Ammon's horn (tissue), 1 donor: ENCODE measurements at regions not wholly inside any gene's neighbourhood (a gene's known extent, or its start where the extent isn't known, plus 50 kb on each side); places are given as distances from the start of the nearest gene placed in this dataset.

ENCODE experiments used
- DNase-seq: peaks from one replicate; pipeline ENCODE4 v3.0.0-alpha.2; 2016; ENCODE audit warnings: low spot score

DNA sequence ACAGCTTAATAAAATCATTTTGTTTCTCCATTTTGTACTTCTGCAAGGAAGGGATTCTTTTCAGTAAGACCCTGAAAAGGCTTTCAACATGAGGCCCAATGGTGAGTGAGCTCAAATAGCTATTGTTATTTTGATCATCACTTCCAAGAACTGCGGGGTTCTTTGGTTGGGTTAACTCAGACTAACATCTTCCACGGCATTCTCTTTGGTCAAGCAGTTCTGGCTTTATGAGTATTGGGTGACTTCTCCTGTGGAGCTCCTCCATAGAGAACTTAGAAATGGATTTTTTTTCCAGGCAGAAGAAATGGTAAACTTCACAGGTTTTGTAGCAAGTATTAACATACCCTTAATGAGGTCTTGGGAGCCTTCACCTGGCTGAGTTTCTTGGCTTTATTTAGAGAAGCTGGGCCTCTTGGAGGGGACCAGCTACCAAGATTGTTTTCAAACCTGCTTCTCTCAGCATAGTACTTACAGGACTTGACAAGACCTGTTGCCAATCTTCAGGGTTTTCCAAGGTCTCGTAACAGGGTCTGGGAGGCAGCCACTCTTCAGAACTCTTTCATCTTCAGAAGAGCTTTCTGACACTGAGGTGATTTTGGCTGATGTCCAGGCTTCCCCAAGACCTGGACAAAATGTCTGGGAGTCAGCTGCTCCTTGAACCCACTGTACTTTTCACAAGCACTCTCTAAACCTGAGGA lies 353.2 kb upstream of the ETAA1 start:
- no peak for DNase-seq

DNA sequence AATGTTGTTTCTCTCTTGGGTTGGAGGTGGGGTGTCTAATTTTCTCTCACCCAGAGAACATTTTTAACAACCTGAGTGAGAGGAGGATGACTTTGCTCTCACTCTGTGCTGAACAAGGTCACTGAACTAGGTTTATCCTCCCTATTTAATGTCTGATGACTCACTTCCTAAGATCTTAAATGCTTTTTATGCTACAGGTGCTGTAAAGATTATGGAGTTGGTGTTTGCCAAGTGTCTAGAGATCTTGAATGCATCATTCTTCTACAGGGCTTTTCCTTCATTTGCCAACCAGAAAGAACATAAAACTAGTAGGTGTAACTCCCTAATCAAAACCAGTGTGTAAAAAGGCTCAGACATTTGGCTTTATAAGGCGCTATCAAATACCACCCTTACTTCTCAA lies 350.5 kb upstream of the ETAA1 start:
- no peak for DNase-seq

DNA sequence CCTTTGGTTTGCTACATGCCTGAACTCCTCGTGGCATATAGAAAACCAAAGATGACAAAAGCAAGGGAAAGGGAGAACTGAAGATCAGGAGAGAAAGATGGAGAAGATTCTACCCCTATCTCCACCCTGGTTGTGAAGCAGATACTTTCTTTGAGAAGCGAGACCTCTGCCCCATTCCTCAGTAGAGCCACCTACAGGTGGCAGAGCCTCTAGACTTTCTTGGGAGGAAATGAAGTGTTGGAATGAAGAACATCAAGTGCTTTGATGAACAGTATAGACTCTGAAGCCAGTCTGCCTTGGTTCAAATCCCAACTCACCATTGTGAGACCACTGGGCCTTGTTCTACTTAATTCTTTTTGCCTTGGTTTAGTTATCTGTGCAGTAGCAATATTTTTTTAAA lies 348.8 kb upstream of the ETAA1 start:
- no peak for DNase-seq

DNA sequence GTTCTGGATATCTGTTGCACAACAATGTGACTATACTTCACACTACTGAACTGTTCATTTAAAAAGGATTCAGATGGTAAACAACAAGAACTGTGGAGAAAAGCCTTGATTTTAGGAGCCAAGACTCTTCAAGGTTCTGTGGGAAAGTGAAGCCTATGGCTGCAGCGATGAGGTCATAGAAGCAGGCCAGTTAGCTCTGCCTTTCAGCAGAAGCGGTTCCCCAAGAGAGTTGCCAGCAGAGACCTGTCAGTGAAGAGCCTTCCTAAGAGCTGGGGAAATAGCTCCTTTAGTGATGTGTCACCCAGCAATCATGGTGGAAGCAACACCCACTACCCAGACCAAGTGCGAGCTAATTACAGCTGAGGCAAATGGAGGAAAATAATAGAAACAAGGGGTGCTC lies 346.5 kb upstream of the ETAA1 start:
- no peak for DNase-seq

DNA sequence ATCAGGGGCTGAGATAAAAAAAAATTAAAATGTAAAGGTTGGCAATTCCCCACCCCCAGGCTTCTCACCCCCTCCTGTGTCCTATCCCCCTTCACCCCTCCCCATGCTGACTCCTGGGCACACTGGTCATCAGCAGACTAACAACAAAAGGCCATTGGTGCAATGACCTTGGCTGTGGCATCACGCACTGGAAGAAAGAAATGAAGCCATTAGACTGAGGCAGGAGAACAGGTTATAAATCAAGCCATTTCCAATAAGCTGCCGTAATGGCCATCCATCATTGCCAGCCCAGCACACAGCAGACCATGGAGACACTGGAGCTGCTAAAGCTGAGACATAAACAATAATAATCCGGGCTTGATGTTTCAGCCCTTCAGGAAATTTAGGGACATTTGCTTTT lies 342.4 kb upstream of the ETAA1 start:
- no peak for DNase-seq

DNA sequence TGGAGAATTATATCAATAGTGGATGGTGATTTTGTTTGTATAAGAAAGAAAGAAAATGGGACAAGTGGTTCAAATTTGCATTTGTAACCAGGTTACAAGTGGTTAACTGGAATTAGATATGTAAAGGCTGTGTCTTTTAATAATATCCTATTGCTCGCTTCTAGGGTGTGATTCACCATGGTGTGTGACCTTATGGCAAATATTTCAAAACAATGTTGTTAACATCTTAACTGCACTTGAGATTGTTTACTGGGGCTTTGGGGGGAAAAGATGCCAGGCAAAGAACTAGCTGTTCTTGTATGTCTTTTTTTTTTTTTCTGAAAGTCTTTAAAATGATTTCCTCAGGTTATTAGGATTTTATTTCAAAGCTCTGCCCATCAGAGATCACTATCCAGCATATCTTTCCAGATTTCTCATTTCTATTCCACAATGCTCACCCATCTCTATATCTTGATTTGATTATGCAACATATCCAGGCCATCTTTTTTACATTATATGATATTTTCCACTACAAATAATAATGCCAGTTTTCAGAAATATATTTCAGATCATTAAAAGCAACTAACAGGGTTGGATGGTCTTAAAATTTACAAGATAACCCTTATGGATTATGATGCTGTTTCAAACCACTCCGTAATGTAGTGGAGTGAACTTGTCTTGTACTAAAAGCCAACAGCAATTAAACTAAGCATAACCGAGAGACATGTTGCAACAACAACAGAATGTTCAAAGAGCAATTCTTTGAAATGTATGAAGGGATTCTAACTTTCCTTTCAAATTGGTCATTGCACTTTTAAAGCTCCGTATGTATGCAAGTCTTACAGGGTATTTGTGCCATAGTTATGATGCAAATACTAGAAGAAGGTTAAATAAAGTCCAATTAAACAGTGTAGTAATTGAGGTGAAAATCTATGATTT lies 341.5 kb upstream of the ETAA1 start:
- DNase-seq, result no peak

DNA sequence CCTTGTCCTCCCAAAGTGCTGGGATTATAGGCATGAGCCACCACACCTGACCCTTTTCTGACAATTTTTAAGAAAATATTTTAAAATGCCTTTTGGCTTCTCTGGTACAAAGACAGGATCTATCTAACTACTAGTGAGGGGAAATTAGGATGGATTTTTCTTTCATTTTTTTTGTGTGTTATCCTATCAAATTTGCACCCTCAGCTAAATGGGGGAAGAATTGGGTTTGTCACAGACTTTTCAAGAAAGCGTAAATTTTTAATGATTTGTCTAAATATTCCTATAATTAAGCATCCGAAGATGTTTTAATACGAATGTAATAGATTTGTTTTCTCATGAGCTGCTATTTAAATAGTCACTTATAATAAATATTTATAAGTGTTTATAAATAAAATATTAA lies 340.0 kb upstream of the ETAA1 start:
- no peak for DNase-seq

DNA sequence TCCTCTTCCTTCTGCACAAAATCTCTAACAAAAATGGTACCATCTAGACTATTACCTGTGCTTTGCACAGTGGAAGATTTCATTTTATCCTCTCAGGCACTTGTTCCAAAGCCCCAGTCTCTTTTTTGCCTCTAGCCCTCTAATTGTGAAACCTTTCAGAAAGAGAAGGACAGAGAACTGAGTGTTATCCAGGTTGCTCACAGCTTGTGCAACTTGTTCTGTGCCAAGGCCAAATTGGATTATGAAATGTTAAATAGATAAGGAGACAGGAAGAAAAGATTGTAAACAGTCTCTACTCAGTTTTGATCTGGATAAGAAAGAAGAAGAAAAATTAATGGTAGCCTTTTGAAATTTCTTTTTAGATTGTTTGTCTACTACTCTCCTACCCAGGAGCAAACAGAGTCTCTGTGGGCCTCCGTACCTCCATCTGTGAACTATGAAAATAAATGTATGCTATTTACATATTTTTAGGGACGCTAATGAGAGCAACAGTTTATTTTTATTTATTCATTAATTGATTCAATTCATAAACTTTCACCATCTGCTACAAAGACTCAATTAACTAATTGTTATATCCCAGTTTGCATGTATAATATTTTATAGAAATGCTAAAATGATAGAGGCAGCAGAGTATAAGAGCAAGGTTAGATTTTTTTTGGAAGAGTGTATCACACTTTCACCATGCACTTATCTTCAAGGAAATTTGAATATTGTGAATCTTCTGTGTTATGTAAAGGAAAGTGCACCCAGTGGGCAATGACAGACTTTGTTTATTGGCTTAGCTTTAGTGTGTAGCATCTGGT lies 339.0 kb upstream of the ETAA1 start:
- DNase-seq, result no peak

DNA sequence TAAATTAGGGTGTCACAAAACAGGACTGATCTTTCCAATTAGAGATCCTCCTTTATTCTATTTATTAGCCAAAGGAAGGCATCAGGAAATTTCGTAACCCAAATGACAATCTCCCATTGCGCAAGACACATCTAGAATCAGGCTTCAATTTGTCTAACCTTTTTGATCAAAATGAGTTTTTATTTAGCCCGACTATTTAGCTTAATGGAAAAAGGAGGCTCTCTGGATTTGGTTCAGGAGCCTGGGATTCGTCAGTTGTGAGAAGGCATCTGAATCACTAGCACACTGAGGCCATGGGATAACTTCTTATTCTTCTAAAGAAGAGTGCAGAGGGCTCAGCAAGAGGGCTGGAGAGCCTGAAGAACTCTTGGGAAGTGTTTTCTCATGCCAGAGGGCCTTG lies 332.1 kb upstream of the ETAA1 start:
- no peak for DNase-seq

DNA sequence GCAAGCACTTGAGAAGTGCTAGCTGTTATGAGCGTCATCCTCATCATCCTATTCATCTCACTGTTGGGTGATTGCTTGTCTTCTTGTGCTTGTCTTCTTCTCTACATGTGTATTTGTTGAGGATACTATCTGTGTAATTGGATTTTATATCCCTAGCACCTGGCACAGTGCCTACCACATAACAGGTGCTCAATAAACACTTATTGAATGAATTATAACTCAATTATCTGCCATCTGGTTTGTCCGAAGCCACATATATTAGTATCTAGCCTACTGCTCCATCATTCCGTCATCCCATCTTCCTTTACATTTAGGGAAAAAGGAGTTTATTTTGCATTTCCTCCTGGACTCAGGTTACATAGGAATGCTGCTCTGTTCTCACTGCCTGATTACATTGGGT lies 330.4 kb upstream of the ETAA1 start:
- no peak for DNase-seq

DNA sequence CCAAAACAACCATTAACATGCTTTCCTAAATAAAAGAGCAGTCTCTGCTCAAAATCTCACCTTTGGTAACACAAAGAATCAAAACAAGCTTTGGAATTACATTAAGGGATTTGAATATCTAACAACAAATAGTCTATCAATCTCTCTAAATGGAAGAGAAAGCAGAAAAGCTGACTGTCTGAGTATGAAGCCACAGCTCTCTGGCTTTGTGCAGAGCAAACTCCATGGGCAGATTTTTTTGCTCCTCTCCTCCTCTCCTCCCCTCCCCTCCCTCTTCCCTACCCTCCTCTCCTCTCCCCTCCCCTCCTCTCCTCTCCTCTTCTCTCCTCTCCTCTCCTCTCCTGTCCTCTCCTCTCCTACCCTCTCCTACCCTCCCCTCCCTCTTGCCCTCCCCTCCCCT lies 329.5 kb upstream of the ETAA1 start:
- DNase-seq, result no peak

DNA sequence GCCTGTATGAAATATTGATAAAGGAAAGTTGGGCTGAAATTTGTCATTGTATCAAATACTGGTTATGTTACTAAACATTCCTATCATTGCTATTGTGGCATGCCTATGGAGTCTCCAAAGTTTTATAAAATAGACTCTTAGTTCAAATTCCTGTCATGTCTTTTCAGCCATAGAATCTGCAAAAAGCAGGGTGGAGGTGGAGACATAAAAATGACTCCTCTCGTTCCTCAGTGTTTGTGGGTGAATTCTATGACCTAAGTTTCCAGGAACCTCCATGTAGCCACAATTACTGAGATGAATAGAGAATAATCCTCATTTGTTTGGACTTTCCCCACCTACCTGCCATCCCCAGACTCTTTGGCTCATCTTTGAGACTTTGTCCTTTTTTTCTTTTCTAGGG lies 326.3 kb upstream of the ETAA1 start:
- DNase-seq, result no peak

DNA sequence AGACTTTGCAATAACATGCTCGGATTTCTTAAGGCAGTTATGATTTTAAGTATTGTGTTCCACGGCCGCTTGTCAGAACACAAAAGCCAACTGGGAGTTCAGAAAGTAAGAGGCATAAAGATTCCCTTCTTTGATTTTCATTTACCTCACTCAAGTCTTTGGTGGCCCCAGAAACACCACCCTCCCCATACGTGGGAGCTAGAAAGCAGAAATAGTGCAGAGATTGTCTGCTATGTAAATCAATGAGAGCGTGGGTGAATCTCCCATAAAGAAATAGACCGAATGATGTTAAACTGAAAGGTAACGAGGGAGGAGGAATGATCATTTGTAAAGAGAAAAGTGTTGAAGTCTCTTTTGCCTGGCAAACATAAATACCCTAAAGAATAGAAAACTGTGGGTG lies 322.1 kb upstream of the ETAA1 start:
- DNase-seq, result no peak

DNA sequence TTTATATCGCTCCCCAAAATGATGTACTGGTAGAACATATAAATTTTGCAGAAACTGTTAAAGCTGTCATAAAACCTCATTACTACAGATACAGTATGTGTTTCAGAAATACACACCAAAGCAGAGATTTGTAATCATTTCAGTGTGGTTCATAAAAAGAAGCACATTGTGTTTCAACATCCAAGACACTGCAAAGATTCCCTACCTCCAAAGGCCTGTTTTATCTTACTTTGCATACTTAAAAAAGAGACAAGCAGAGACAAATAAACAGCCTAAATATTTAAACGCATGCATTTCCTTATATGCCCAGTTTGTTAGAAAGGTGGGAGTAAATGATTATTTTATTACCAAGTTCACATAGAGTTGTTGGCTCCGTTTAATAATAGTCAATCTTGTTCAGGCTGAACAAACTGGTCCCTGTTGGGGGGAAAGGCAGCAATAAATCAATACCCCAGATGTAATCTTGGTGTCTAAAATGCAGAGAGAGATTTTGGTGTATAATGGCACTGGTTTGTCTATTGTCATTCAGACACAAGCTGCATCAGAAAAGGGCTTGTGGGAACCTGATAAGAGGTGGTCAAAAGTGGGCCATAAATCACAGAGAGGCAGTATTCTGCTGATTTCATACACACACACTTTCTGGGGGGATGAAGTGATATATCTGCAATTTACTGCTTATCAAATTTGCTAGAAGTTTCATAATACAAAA lies 321.4 kb upstream of the ETAA1 start:
- no peak for DNase-seq

DNA sequence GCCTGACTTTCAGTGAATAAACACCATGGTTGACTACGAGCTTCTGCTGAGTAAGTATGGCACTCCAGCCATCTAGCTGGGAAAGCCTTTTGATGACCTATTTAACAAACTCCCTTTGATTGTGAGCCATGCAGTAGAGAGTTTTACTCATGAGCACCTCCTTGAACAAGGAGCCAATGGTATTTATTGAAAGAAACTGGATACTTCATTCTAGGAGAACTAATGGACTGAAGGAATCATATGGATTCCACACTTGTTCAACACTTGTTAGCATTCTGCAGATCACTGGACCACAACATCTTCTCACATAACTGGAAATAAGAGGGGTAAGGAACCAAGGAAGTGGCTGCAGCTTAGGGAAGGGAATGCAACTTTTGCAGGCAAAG lies 320.9 kb upstream of the ETAA1 start:
- DNase-seq, result no peak

DNA sequence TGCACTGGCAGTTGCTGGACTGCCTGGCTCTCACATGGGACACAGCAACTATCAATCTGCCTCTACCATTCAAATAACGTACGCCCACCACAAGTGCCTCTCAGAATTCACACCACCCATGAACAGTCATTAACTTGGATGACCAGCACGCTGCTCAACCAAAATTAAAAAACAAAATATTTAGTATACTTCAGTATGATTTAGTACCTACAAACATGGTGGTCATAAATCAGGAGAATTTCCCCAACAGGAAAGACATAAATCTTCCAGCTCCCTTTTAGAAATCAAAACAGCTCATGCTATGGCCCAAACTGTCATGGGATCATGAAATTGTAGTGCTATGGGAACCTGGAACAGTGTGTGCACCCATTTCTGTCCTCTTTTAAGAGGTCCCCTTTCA lies 317.4 kb upstream of the ETAA1 start:
- no peak for DNase-seq

DNA sequence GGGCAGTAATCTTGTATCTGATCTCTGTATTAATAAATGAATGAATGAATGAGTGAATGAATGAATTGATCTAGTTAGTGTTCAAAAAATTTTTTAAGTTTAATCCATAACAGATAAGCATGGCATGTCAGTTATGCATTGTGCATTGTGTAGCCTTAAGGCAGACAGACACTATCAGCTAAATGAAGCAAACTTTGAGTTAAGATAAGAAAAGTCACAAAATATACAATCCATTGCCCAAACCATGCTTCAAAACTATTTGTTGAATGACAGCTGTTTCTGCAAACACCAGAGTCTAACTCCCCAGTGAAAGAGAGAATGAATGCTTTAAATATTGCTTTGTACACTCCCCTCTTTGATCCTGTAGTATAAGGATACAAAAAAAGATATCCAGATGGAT lies 314.3 kb upstream of the ETAA1 start:
- DNase-seq, result no peak

DNA sequence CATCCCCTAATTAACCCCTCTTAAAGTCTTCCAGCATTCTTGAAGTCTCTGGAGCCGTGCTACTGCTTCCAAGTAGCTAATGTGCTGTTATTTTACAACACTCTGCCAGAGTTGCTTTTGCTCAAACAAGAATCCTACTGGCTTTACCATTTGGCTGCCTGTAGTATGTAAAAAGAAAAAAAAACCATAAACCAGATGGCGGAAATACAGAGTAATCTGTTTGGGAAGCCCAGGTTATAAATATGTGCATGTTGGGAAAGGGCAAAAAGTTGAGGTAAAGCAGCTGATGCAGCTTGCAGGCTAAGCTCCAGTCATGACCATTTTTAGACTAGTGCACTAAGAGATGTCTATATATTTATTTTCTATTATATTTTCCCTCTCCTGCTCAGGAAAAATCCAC lies 313.2 kb upstream of the ETAA1 start:
- no peak for DNase-seq

DNA sequence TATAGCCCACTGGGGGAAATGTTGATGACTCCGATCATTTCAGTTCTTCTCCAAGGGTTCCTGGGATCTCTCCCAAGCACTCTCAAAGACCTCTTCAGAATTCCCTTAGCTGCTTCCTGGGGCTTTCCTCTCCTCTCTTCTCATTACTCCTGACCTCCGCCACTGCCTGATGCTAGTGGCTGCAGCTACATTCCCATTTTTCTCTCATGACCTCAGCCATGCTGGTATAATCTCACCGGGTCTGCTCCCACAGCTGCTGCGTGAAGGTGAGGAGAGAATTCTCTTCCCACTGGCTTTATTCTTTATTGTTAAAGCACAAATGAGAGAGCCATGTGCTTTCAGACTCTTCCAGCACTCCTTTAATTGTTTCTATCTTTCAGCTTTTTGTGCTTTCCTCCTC lies 312.0 kb upstream of the ETAA1 start:
- no peak for DNase-seq

DNA sequence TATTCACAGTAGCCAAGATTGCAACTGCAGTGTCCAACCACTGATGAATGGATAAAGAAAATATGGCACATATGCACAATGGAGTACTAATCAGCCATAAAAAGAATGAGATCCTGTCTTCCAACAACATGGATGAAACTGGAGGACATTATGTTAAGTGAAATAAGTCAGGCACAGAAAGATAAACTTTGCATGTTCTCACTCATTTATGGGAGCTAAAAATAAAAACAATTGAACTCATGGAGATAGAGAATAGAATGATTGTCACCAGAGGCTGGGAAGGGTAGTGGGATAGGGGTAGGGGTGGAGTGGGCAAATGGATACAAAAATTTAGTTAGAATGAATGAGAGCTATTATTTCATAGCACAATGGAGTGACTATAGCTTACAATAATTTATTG lies 305.5 kb upstream of the ETAA1 start:
- no peak for DNase-seq

DNA sequence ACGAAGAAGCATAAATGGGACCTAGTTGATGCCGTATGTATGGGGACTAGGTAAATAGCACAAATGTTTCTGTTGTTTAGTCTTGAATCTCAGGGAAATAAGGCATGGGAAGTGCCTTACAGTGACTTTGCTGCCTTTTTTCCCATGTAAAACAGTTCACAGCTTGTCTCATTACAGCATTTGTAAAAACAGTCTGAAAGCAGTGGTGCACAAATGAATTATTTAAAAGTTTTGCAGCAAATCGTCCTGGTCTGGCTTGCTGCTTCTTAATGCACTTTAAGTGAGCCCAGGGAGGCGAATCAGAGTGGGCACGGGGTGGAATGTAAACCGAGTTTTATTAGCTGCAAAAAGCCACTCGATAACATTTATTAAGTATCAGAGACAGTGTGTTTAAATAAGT lies 302.0 kb upstream of the ETAA1 start:
- DNase-seq, result no peak

DNA sequence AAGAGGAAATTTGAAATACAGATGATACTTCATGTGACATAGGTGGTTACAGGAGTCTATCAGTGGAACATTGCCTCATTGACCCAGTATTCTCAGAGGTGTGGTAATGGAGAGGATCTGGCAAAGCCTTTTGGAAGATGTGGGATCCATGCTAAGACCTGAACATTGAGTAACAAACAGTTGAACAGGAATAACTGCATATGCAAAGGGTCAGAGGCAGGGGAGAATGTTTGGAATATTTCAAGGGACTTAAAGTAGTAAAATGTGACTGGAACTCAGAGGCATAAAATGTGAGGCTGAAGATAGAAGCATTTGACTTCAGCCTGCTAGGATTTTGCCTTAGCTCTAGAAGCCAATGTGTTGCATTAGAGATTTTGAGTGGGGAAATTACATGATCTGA lies 300.2 kb upstream of the ETAA1 start:
- no peak for DNase-seq
